Fibroblast of lung (primary cell): ENCODE measurements at regions not wholly inside any gene's neighbourhood (a gene's known extent, or its start where the extent isn't known, plus 50 kb on each side); places are given as distances from the start of the nearest gene placed in this dataset.

ENCODE experiments used
- DNase-seq, 2 donors: peaks; one replicate each; pipeline versions ENCODE4 v3.0.0 to v3.0.0-alpha.2; 2010; ENCODE audit warnings: low read depth in 2 of 2
- H2AFZ ChIP-seq: 2 replicates; pipeline ENCODE4 v1.5.1; 2012; ENCODE audit warnings: low read length, control low read depth, inconsistent platforms
- H3K27ac ChIP-seq: 2 replicates; pipeline ENCODE4 v1.5.1; 2011; ENCODE audit warnings: low read length, control low read depth; ENCODE audit not compliant: insufficient read depth
- H3K27me3 ChIP-seq: 2 replicates; pipeline ENCODE4 v1.5.1; 2011; ENCODE audit warnings: mild to moderate bottlenecking, low read length; ENCODE audit not compliant: control insufficient read depth, insufficient read depth
- H3K36me3 ChIP-seq: 2 replicates; pipeline ENCODE4 v1.5.1; 2011; ENCODE audit warnings: low read length; ENCODE audit not compliant: control insufficient read depth, insufficient read depth
- H3K4me1 ChIP-seq: 2 replicates; pipeline ENCODE4 v1.5.1; 2011; ENCODE audit warnings: low read length; ENCODE audit not compliant: control insufficient read depth, insufficient read depth; ENCODE audit errors: extremely low read depth
- H3K4me2 ChIP-seq: 2 replicates; pipeline ENCODE4 v1.5.1; 2011; ENCODE audit warnings: low read length, control low read depth; ENCODE audit not compliant: insufficient read depth; ENCODE audit errors: extremely low read depth
- H3K4me3 ChIP-seq, 4 experiments: fragments of 200-600 bp in 1 of 4; sonication (generic) in 1 of 4; replicated peaks in 1 of 4; 2 replicates each; pipeline ENCODE4 v1.5.1; 2011 to 2016; ENCODE audit warnings: low read length in 4 of 4, low read depth in 3 of 4, mild to moderate bottlenecking in 3 of 4, control low read depth in 2 of 4, inconsistent platforms in 1 of 4, mixed read lengths in 1 of 4; ENCODE audit not compliant: insufficient read depth in 1 of 4; ENCODE audit errors: control extremely low read depth in 1 of 4
- H3K79me2 ChIP-seq: 2 replicates; pipeline ENCODE4 v1.5.1; 2012; ENCODE audit warnings: mild to moderate bottlenecking, low read length, inconsistent platforms; ENCODE audit not compliant: control insufficient read depth, insufficient read depth
- H3K9ac ChIP-seq: 2 replicates; pipeline ENCODE4 v1.5.1; 2011; ENCODE audit warnings: mild to moderate bottlenecking, low read length, control low read depth; ENCODE audit not compliant: insufficient read depth
- H3K9me3 ChIP-seq: 2 replicates; pipeline ENCODE4 v1.5.1; 2012; ENCODE audit warnings: low read depth, low read length; ENCODE audit not compliant: control insufficient read depth, insufficient read depth
- H4K20me1 ChIP-seq: 2 replicates; pipeline ENCODE4 v1.5.1; 2011; ENCODE audit warnings: low read length; ENCODE audit not compliant: control insufficient read depth, insufficient read depth; ENCODE audit errors: extremely low read depth
- EZH2 ChIP-seq: IDR thresholded peaks from 2 replicates; pipeline ENCODE4 v1.5.1; 2012; ENCODE audit warnings: low read length, control low read depth, mild to moderate bottlenecking; ENCODE audit errors: missing control alignments
- TF ChIP-seq, protein P1 (sequence below), 2 donors: IDR thresholded peaks in 1 of 2; conservative IDR thresholded peaks in 1 of 2; 1 replicate in 1 of 2; 2 replicates in 1 of 2; pipeline ENCODE4 v1.5.1; 2011 to 2012; ENCODE audit warnings: low read length in 2 of 2, control low read depth in 1 of 2, inconsistent platforms in 1 of 2, low read depth in 1 of 2, mild to moderate bottlenecking in 1 of 2

DNA sequence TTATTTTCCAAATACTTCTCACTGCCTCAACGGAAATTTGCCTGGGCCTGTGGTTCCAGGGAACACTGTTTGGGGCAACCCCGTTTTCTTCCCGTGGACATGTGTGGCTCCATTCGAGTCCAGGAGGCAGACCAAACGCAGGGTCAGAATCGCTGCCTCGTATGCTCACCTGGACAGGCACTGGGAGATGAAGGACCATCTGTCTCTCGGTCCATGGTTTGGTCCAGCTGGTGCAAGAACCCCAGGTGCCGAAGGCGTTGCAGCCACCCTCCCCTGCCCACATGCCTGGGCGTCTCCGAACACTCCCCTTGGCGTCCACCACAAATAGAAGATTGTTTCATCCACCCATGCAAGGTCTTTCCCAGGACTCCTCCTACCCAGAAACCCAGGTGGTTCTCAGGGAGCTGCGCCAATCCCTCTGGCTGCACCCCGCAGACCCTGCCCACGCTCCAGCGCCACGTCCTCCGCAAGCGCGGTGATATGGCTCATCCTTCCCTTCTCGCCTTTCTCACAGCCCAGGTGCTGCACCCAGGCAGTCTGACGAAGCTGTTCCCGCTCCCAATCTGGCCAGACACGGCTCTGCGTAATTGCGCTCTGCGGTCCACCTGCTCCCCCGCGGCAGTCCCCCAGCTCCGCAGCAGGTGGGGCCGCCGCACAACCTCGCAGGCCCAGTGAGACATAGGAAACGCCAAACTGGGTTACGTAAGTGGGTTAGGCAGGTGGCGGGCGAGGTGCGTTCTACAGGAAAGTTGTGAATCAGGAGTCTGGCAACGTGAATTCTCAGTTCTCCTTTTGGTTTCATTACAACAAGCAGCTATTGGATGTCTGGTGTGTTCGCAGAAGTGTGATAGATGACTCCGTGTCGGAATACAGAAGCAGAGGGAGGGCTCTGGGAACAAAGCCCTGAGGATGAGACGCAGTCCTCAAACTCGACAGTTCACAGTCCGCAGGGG, 146.2 kb upstream of the ECI2 start:
- Histone ChIP-seq H3K4me1 (peaks cover 4% of the 10 kb centered on the region), H3K36me3 (no peaks in the 10 kb centered on the region), H3K27me3 (peaks cover 5% of the 10 kb centered on the region), H3K4me2 (peak overlapping the region; percentile 60), H3K9ac (no peak overlapping the region), H3K79me2 (no peaks in the 10 kb centered on the region), H3K27ac (no peak overlapping the region), H3K9me3 (no peaks in the 10 kb centered on the region), H2AFZ (no peak overlapping the region), H3K4me3 (peak overlapping the region in 2 of 4 experiments; percentile 42 to 44), H4K20me1 (no peaks in the 10 kb centered on the region)
- TF ChIP-seq, protein P1, sequence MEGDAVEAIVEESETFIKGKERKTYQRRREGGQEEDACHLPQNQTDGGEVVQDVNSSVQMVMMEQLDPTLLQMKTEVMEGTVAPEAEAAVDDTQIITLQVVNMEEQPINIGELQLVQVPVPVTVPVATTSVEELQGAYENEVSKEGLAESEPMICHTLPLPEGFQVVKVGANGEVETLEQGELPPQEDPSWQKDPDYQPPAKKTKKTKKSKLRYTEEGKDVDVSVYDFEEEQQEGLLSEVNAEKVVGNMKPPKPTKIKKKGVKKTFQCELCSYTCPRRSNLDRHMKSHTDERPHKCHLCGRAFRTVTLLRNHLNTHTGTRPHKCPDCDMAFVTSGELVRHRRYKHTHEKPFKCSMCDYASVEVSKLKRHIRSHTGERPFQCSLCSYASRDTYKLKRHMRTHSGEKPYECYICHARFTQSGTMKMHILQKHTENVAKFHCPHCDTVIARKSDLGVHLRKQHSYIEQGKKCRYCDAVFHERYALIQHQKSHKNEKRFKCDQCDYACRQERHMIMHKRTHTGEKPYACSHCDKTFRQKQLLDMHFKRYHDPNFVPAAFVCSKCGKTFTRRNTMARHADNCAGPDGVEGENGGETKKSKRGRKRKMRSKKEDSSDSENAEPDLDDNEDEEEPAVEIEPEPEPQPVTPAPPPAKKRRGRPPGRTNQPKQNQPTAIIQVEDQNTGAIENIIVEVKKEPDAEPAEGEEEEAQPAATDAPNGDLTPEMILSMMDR (conservative IDR thresholded peaks at IDR 0.05 in 1 of 2, IDR thresholded peaks at IDR 0.05 in 1 of 2; ENCODE audit: low read depth in 1 of 2, low read length in 2 of 2) = no peak
- TF ChIP-seq EZH2 = no peak
- peak; percentile 28 to 78 for DNase-seq

DNA sequence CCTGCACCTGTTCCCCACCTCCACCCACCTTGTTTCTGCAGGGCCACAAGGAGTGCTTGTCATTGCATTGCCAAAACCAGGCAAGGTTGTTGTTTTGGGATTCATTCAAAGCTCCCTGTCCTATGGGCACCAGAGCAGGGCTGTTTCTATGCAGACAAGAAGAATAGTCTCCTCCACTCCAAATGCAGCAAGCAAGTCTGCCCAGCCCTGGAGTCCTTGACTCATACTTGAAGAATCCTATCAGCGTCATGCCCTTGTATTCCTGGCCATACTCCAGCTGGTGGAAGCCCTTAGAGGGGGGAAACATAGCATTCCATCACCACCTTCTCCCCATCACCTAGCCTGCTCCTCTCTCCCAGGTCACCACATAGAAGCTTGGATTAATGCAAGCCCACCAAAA, 145.3 kb upstream of the ECI2 start:
- no peak overlapping the region for H2AFZ ChIP-seq

DNA sequence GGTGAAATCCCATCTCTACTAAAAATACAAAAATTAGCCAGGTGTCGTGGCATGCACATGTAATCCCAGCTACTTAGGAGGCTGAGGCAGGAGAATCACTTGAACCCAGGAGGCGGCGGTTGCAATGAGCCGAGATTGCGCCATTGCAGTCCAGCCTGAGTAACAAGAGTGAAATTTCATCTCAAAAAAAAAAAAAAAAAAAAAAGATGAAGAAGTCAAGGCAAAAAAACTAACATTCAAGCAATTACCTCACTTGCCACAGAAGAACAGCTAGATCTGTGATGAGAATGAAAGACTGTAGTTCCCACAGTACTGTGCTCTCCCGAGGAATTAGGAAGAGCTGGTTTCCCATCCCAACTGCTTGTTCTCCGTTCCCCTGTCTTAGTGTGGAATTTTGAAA, 144.7 kb upstream of the ECI2 start:
- DNase-seq = no peak
- Histone ChIP-seq H2AFZ (no peak overlapping the region), H3K27ac (no peak overlapping the region), H3K9me3 (no peaks in the 10 kb centered on the region), H3K27me3 (peaks cover 5% of the 10 kb centered on the region), H3K4me3 (no peak overlapping the region), H3K4me1 (peaks cover 4% of the 10 kb centered on the region), H3K36me3 (no peaks in the 10 kb centered on the region), H3K79me2 (no peaks in the 10 kb centered on the region), H3K4me2 (no peak overlapping the region), H4K20me1 (no peaks in the 10 kb centered on the region), H3K9ac (no peak overlapping the region)
- TF ChIP-seq, protein P1 (conservative IDR thresholded peaks at IDR 0.05 in 1 of 2, IDR thresholded peaks at IDR 0.05 in 1 of 2; ENCODE audit: low read depth in 1 of 2, low read length in 2 of 2) = no peak
- TF ChIP-seq EZH2 = no peak

More for the DNA sequence above, 145.3 kb upstream of the ECI2 start:
- no peaks in the 10 kb centered on the region for H3K79me2 ChIP-seq
- H3K27ac ChIP-seq = no peak overlapping the region
- no peak overlapping the region for H3K4me3 ChIP-seq
- H3K36me3 ChIP-seq = no peaks in the 10 kb centered on the region
- no peaks in the 10 kb centered on the region for H4K20me1 ChIP-seq
- no peak overlapping the region for H3K9ac ChIP-seq
- H3K9me3 ChIP-seq = no peaks in the 10 kb centered on the region
- TF ChIP-seq EZH2 = no peak
- TF ChIP-seq, protein P1 (conservative IDR thresholded peaks at IDR 0.05 in 1 of 2, IDR thresholded peaks at IDR 0.05 in 1 of 2; ENCODE audit: low read depth in 1 of 2, low read length in 2 of 2) = no peak
- peak; percentile 66 to 93 for DNase-seq
- peaks cover 4% of the 10 kb centered on the region for H3K4me1 ChIP-seq
- no peak overlapping the region for H3K4me2 ChIP-seq
- H3K27me3 ChIP-seq = peaks cover 5% of the 10 kb centered on the region
